GM12873 (cell line): ENCODE measurements at regions not wholly inside any gene's neighbourhood (a gene's known extent, or its start where the extent isn't known, plus 50 kb on each side); places are given as distances from the start of the nearest gene placed in this dataset.

Experiments used
- TF ChIP-seq, protein P1 (sequence below): IDR thresholded peaks from 2 replicates; pipeline ENCODE4 v1.5.1; 2012; ENCODE audit warnings: low read depth, mild to moderate bottlenecking, moderate library complexity, low read length, control low read depth; ENCODE audit not compliant: insufficient read depth; ENCODE audit errors: missing control alignments

DNA sequence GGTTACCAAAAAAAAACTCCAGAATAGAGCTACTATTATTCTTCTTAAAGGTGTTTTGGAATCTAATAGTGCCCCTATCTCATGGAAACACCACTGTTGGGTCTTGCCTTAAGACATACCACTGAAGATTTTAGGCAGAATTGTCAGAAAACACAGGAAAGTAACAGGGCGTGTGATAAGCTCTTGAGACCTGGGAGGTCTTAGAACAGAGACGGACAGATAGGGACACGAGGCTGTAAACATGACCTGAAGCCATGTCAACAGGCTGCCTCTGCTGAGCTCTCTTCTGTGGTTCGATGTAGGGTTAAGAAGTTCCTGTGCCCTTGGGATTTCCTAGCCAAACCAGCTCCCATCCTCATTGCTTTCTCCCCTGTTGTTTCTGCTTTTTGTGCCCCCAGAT lies 69.3 kb downstream of the CTSL start:
- TF ChIP-seq, protein P1, sequence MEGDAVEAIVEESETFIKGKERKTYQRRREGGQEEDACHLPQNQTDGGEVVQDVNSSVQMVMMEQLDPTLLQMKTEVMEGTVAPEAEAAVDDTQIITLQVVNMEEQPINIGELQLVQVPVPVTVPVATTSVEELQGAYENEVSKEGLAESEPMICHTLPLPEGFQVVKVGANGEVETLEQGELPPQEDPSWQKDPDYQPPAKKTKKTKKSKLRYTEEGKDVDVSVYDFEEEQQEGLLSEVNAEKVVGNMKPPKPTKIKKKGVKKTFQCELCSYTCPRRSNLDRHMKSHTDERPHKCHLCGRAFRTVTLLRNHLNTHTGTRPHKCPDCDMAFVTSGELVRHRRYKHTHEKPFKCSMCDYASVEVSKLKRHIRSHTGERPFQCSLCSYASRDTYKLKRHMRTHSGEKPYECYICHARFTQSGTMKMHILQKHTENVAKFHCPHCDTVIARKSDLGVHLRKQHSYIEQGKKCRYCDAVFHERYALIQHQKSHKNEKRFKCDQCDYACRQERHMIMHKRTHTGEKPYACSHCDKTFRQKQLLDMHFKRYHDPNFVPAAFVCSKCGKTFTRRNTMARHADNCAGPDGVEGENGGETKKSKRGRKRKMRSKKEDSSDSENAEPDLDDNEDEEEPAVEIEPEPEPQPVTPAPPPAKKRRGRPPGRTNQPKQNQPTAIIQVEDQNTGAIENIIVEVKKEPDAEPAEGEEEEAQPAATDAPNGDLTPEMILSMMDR, result no peak

- TF ChIP-seq, protein P1, result no peak
Observed at GRCh38 chr9:87796196-87796595, 70.3 kb downstream of the CTSL start.

DNA sequence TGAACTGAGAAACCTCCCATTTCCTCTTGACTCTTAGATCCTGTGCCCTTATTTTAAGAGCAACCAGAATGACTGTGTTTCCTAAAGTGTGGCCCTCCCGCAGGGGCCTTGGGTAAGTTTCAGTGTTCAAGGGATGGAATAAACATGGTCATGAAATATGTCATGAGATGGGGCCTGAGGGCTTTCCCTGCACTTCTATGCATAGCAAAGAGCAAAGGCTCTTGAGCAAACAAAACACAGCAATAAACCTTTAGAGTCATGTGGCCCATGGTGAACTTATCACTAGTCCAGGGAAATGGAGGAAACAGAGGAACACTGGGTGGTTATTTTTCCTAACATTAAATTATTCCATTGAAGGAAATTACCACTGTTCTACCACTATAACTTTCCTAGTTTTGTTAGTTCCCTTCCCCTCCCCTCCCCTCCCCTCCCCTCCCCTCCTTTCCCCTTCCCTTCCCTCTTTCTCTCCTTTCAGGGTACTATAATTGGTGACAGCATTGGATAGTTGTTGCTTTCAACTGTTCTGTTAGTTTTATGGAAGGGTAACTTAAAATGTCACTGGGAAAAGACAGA lies 72.4 kb downstream of the CTSL start:
- TF ChIP-seq, protein P1, result no peak

DNA sequence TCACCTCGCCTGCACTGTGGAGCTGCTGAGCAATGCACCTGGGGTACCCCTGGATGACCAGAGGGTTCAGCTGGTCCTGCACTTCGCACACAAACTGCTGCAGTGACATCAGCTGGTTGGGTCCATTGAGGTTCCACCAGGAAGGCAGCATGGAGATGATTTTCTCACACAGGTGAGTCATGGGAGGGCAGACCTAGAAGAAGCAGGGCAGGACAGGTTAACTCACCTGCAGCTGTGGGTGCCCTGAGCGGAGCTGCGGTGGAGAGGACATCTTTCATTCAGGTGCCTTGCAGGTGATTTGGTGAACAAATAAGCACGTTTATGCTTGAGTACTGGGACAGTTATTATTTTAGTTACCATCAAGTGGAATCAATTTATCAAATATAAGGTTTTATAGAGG lies 73.6 kb downstream of the CTSL start:
- TF ChIP-seq, protein P1, result no peak

GRCh38 chr9:87800456-87800855 lies 74.5 kb downstream of the CTSL start:
- TF ChIP-seq, protein P1, result no peak

GRCh38 chr9:87801013-87801412 lies 75.1 kb downstream of the CTSL start:
- TF ChIP-seq, protein P1, result no peak

- TF ChIP-seq, protein P1, result no peak
Observed at GRCh38 chr9:87803166-87803565, 77.2 kb downstream of the CTSL start.
